ENCODE measurements at regions not wholly inside any gene's neighbourhood (a gene's known extent, or its start where the extent isn't known, plus 50 kb on each side); places are given as distances from the start of the nearest gene placed in this dataset.

DNA sequence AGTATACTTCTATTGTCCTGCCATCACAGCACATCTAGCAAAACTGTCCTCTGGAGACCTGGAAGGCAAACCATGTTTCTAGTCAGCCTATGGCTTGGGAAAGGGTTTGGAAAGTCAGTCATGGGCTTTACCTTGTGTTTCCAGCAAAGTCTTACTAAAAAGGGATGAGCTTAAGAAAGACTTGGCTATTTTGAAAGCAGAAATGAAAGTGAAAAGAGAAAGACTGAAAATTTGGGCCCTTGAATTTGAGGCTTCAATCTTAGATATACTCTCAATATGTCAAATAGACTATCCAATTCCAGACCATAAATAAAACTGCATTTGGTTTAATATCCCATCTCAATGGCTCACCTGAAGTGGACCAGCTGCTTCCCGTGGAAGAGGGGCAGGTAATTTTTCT lies 127.9 kb downstream of the ZNF330 start (continued):
- TF ChIP-seq, protein P1, sequence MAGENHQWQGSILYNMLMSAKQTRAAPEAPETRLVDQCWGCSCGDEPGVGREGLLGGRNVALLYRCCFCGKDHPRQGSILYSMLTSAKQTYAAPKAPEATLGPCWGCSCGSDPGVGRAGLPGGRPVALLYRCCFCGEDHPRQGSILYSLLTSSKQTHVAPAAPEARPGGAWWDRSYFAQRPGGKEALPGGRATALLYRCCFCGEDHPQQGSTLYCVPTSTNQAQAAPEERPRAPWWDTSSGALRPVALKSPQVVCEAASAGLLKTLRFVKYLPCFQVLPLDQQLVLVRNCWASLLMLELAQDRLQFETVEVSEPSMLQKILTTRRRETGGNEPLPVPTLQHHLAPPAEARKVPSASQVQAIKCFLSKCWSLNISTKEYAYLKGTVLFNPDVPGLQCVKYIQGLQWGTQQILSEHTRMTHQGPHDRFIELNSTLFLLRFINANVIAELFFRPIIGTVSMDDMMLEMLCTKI (IDR thresholded peaks at IDR 0.05; ENCODE audit: partially characterized antibody) = no peak

DNA sequence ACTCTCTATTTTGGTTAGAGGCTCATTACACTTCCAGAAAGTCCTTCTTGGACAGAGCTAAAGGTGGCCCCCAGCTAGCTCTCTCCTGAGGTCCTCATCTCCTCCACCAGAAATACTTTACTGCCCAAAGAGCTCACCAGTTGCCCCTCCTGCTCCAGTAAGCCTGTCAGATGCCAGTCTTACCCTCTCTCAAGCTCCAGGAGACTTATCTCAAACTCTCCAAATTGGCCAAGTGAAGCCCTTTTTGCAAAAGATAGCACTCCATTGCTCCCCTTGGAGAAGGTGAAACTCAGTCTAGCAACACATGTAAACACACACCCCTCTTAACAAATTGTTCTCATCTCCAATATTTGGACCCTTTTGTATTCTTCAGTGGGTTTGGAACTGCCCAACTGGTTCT lies 128.5 kb downstream of the ZNF330 start:
- no peak for FAIRE-seq
- CTCF ChIA-PET (ENCODE audit: low intra/inter-chr PET ratio) = no interaction called here
- no TSS peak for BruUV-seq (replicated peaks)
- TF ChIP-seq, protein P2, sequence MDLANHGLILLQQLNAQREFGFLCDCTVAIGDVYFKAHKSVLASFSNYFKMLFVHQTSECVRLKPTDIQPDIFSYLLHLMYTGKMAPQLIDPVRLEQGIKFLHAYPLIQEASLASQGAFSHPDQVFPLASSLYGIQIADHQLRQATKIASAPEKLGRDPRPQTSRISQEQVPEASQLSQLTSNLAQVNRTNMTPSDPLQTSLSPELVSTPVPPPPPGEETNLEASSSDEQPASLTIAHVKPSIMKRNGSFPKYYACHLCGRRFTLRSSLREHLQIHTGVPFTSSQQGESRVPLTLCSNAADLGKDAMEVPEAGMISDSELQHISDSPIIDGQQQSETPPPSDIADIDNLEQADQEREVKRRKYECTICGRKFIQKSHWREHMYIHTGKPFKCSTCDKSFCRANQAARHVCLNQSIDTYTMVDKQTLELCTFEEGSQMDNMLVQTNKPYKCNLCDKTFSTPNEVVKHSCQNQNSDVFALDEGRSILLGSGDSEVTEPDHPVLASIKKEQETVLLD (IDR thresholded peaks at IDR 0.05) = no peak
- TF ChIP-seq ETS2 (tag; IDR thresholded peaks at IDR 0.05; ENCODE audit: borderline replicate concordance, poor library complexity, severe bottlenecking) = no peak
- TF ChIP-seq RNF2 (IDR thresholded peaks at IDR 0.05) = no peak
- TF ChIP-seq SNIP1 (IDR thresholded peaks at IDR 0.05; ENCODE audit: low read depth) = no peak
- TF ChIP-seq ELF4 (CRISPR knock-in tag; IDR thresholded peaks at IDR 0.05) = no peak
- no peak for TF ChIP-seq ZNF140 (CRISPR knock-in tag; IDR thresholded peaks at IDR 0.05)
- TF ChIP-seq SREBF1 (IDR thresholded peaks at IDR 0.05; ENCODE audit: borderline replicate concordance, low read depth, low read length) = no peak
- Histone ChIP-seq H3K36me3 (ENCODE audit: control insufficient read depth, insufficient read depth, low read length) (no peaks in the 10 kb centered on the region), H3K4me1 (replicated peaks in 1 of 2; ENCODE audit: control insufficient read depth in 2 of 2, insufficient read depth in 2 of 2, low read length in 2 of 2) (peaks cover 0 to 11% of the 10 kb centered on the region in 2 experiments; a peak in 2 of 5 replicates), H3K4me2 (ENCODE audit: insufficient read depth, low read length) (no peak overlapping the region), H2AFZ (ENCODE audit: low read depth, low read length) (no peak overlapping the region), H3K9ac (ENCODE audit: insufficient read depth in 1 of 2, low read depth in 2 of 2, low read length in 2 of 2) (no peak overlapping the region), H3K9me3 (replicated peaks; ENCODE audit: control insufficient read depth, insufficient read depth, low read depth, low read length) (no peaks in the 10 kb centered on the region), H3K27me3 (ENCODE audit: control insufficient read depth in 2 of 2, insufficient read depth in 2 of 2, low read length in 2 of 2) (no peaks in the 10 kb centered on the region), H3K4me3 (no peak overlapping the region), H3K79me2 (ENCODE audit: control insufficient read depth, insufficient read depth, low read length) (no peaks in the 10 kb centered on the region), H3K9me1 (ENCODE audit: control insufficient read depth, insufficient read depth, low read length) (no peaks in the 10 kb centered on the region), H4K20me1 (replicated peaks; ENCODE audit: control insufficient read depth, insufficient read depth, low read length) (no peaks in the 10 kb centered on the region), H3K27ac (ENCODE audit: extremely low read depth, low read depth, low read length) (no peak overlapping the region)
- intact Hi-C loops (cut with micrococcal nuclease) (no loop called here), in situ Hi-C loops (cut with MboI) (no loop called here)
- POLR2A ChIA-PET = no interaction called here
- no peak for ATAC-seq
- DNase-seq (ENCODE audit: extremely low read depth in 1 of 4, low spot score in 3 of 4) = no peak
